Bronchial epithelial cell (primary cell): ENCODE measurements at regions not wholly inside any gene's neighbourhood (a gene's known extent, or its start where the extent isn't known, plus 50 kb on each side); places are given as distances from the start of the nearest gene placed in this dataset.
A peak's percentile ranks its signal among the peaks of the same experiment; 100 is the strongest.

Experiments used
- DNase-seq: peaks from one replicate; pipeline ENCODE4 v3.0.0-alpha.2; 2010; ENCODE audit warnings: low read depth
- FAIRE-seq: peaks from 2 replicates; lab custom pipeline; 2011; peaks lifted over from hg19 to GRCh38; lab: Jason Lieb, UNC
- H3K27me3 ChIP-seq: 2 replicates; pipeline ENCODE4 v1.5.1; 2011; ENCODE audit warnings: low read length; ENCODE audit not compliant: control insufficient read depth, insufficient read depth
- H3K36me3 ChIP-seq: 2 replicates; pipeline ENCODE4 v1.5.1; 2011; ENCODE audit warnings: low read length; ENCODE audit not compliant: control insufficient read depth, insufficient read depth
- H3K4me3 ChIP-seq: 2 replicates; pipeline ENCODE4 v1.5.1; 2011; ENCODE audit warnings: mild to moderate bottlenecking, low read depth, low read length, control low read depth
- TF ChIP-seq, protein P1 (sequence below): IDR thresholded peaks from 2 replicates; pipeline ENCODE4 v1.5.1; 2011; ENCODE audit warnings: mild to moderate bottlenecking, moderate library complexity, low read length, control low read depth, inconsistent platforms; ENCODE audit not compliant: insufficient read depth, severe bottlenecking

DNA sequence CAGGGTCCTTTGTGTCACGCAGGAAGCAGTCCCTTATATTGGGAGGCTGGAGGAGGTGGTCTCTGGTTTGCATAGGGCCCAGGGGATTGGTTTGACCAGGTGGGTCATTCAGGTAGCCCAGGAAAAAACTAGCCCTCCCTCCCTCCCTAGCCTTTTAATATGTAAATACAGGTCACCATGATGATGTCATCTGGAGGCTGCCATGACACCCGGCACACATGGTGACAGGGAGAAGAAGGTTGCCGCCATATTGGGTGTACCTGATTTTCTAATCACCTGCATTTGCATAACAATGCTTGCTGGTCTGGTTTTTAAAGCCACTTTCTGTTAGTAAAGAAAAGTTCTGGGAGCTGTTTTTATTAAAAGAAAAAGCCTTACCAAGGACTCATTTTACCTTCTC lies 791.0 kb upstream of the ADGRL4 start:
- no peak for FAIRE-seq
- DNase-seq = no peak
- Histone ChIP-seq H3K27me3 (no peaks in the 10 kb centered on the region), H3K4me3 (no peak overlapping the region), H3K36me3 (no peaks in the 10 kb centered on the region)
- TF ChIP-seq, protein P1, sequence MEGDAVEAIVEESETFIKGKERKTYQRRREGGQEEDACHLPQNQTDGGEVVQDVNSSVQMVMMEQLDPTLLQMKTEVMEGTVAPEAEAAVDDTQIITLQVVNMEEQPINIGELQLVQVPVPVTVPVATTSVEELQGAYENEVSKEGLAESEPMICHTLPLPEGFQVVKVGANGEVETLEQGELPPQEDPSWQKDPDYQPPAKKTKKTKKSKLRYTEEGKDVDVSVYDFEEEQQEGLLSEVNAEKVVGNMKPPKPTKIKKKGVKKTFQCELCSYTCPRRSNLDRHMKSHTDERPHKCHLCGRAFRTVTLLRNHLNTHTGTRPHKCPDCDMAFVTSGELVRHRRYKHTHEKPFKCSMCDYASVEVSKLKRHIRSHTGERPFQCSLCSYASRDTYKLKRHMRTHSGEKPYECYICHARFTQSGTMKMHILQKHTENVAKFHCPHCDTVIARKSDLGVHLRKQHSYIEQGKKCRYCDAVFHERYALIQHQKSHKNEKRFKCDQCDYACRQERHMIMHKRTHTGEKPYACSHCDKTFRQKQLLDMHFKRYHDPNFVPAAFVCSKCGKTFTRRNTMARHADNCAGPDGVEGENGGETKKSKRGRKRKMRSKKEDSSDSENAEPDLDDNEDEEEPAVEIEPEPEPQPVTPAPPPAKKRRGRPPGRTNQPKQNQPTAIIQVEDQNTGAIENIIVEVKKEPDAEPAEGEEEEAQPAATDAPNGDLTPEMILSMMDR = no peak

DNA sequence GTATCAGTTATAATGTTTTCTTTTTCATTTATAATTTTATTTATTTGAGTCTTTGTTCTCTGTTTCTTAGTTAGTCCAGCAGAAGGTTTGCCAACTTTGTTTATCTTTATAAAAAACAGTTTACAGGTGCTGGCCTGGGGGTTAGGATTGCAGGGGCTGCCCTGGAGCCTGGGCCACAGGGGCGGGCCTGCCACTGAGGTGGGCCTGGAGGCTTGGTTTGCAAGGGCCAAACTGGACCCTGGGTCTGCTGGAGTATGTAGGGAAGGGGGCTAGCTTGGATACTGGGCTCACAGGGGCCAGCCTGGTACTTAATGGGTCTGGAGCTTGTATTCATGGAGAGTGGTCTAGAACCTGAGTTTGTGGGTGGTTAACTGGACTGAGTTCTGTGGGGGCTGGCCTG lies 789.9 kb upstream of the ADGRL4 start:
- no peaks in the 10 kb centered on the region for H3K27me3 ChIP-seq
- TF ChIP-seq, protein P1 = no peak
- no peak for DNase-seq
- no peaks in the 10 kb centered on the region for H3K36me3 ChIP-seq
- no peak for FAIRE-seq
- H3K4me3 ChIP-seq = no peak overlapping the region

- Histone ChIP-seq H3K4me3 (no peak overlapping the region), H3K36me3 (no peaks in the 10 kb centered on the region), H3K27me3 (no peaks in the 10 kb centered on the region)
- DNase-seq (peak; percentile 27), FAIRE-seq (no peak)
- TF ChIP-seq, protein P1 = no peak
These were observed 785.8 kb upstream of the ADGRL4 start for GRCh38 chr1:79792219-79792930.

DNA sequence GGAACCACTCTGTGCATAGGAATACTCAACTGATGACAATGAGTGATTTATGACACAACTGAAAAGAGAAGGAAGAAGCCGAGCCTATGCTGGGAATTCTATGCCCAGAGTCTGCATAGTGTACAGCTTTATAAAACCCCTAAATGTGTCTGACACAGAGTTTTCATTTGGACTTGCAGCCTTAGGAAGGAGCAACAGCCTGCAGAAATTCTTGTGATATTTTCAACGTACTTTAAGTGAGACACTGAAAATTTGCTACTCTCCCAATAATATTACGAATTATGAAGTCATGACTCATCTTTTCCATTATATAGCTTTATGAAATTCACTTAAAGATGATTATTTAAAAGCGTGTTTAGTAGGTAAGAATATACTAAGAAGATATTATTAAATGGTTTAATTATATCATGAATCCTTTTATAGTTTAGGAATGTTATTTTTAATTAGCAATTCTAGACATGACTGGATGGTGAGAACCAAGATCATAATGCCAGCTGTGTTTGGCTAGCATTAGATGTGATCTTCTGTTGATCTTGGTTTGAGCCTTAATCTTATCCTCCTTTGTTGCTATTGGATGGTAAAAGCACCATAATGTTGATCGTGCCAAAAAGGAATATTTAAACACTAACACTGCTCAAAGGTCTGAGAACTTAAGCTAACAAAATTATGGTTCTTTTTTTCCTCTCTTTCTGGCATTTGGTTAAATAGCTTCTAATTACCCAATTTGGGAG lies 785.1 kb upstream of the ADGRL4 start:
- H3K4me3 ChIP-seq = no peak overlapping the region
- H3K27me3 ChIP-seq = no peaks in the 10 kb centered on the region
- TF ChIP-seq, protein P1 = no peak
- DNase-seq (no peak), FAIRE-seq (no peak)
- H3K36me3 ChIP-seq = no peaks in the 10 kb centered on the region

DNA sequence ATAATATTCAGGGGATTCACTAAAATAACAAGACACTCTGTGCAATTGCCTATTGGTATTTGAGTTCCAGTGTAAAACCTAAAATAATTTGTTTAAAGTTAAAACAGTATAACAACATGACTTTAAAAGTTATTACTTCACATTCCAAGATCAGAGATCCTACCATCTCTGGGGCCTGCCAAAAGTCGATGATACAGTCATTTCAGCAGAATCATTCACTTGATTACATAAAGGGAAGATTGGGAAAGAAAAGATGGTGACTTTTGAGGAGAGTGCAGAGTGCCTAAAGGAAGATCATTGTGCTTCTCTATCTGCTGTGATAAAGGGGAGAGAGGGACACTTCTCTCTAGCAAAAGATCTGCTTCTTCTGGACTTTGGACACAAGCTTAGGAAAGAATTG lies 784.4 kb upstream of the ADGRL4 start:
- H3K36me3 ChIP-seq = no peaks in the 10 kb centered on the region
- H3K4me3 ChIP-seq = no peak overlapping the region
- FAIRE-seq (no peak), DNase-seq (no peak)
- TF ChIP-seq, protein P1 = no peak
- no peaks in the 10 kb centered on the region for H3K27me3 ChIP-seq
